Ramos (cell line): ENCODE measurements at regions not wholly inside any gene's neighbourhood (a gene's known extent, or its start where the extent isn't known, plus 50 kb on each side); places are given as distances from the start of the nearest gene placed in this dataset.

Source experiments
- in situ Hi-C: fragments of 300-500 bp; cut with MboI; formaldehyde crosslinking; loops from one replicate; pipeline ENCODE4 v1.14.3; 2022; ENCODE audit warnings: low sequenced_read_pairs; ENCODE audit not compliant: unreplicated experiment

- in situ Hi-C loops, result no loop called here
Measured at GRCh38 chr12:59916988-59917387, 321.2 kb downstream of the SLC16A7 start.

GRCh38 chr12:59927032-59927431 is 331.2 kb downstream of the SLC16A7 start:
- in situ Hi-C loops, result no loop called here

- in situ Hi-C loops, result no loop called here
Measured at GRCh38 chr12:59928416-59928815, 332.6 kb downstream of the SLC16A7 start.

- in situ Hi-C loops, result no loop called here
Measured at GRCh38 chr12:59929110-59929509, 333.3 kb downstream of the SLC16A7 start.

GRCh38 chr12:59934486-59934885 is 338.7 kb downstream of the SLC16A7 start:
- in situ Hi-C loops, result no loop called here

- in situ Hi-C loops, result no loop called here
Measured at GRCh38 chr12:59936534-59936933, 340.7 kb downstream of the SLC16A7 start.

- in situ Hi-C loops, result no loop called here
Measured at GRCh38 chr12:59937148-59937547, 341.3 kb downstream of the SLC16A7 start.

GRCh38 chr12:59938190-59938962 is 342.5 kb downstream of the SLC16A7 start:
- in situ Hi-C loops, result no loop called here

GRCh38 chr12:59940631-59941342 is 345.0 kb downstream of the SLC16A7 start:
- in situ Hi-C loops, result no loop called here

- in situ Hi-C loops, result no loop called here
Measured at GRCh38 chr12:59941461-59941860, 345.6 kb downstream of the SLC16A7 start.

GRCh38 chr12:59944177-59944576 is 348.3 kb downstream of the SLC16A7 start:
- in situ Hi-C loops, result no loop called here

- in situ Hi-C loops, result no loop called here
Measured at GRCh38 chr12:59946635-59947034, 350.8 kb downstream of the SLC16A7 start.

GRCh38 chr12:59963546-59963945 is 367.7 kb downstream of the SLC16A7 start:
- in situ Hi-C loops, result no loop called here

GRCh38 chr12:59972905-59973304 is 377.1 kb downstream of the SLC16A7 start:
- in situ Hi-C loops, result no loop called here

- in situ Hi-C loops, result no loop called here
Measured at GRCh38 chr12:59973515-59973914, 377.7 kb downstream of the SLC16A7 start.

GRCh38 chr12:59977779-59978178 is 381.9 kb downstream of the SLC16A7 start:
- in situ Hi-C loops, result no loop called here

GRCh38 chr12:59980476-59980875 is 384.6 kb downstream of the SLC16A7 start:
- in situ Hi-C loops, result no loop called here

- in situ Hi-C loops, result no loop called here
Measured at GRCh38 chr12:59999291-59999690, 403.5 kb downstream of the SLC16A7 start.

GRCh38 chr12:60010486-60010885 is 414.7 kb downstream of the SLC16A7 start:
- in situ Hi-C loops, result no loop called here

GRCh38 chr12:60012659-60013058 is 416.8 kb downstream of the SLC16A7 start:
- in situ Hi-C loops, result no loop called here

- in situ Hi-C loops, result no loop called here
Measured at GRCh38 chr12:60014436-60014835, 418.6 kb downstream of the SLC16A7 start.

- in situ Hi-C loops, result no loop called here
Measured at GRCh38 chr12:60020068-60020467, 424.2 kb downstream of the SLC16A7 start.
